ENCODE measurements at regions not wholly inside any gene's neighbourhood (a gene's known extent, or its start where the extent isn't known, plus 50 kb on each side); places are given as distances from the start of the nearest gene placed in this dataset.

- no peaks in the 10 kb centered on the region for H3K9me3 ChIP-seq (ENCODE audit: control insufficient read depth, insufficient read depth, low read length)
- H4K91ac ChIP-seq (ENCODE audit: insufficient read depth, low read depth, low read length): no peak overlapping the region
- no peak overlapping the region for H2AK9ac ChIP-seq (replicated peaks; ENCODE audit: low read depth, low read length, poor library complexity)
- no TSS peak for BruUV-seq (replicated peaks)
- no peak overlapping the region for H3K23ac ChIP-seq (ENCODE audit: low read depth, low read length)
- 0 out of 2 replicates have a peak, but pooled peaks cover 2% of the 10 kb centered on the region for H3K27me3 ChIP-seq (ENCODE audit: control insufficient read depth, insufficient read depth, low read length)
- H3K14ac ChIP-seq (replicated peaks; ENCODE audit: low read depth, low read length): no peak overlapping the region
- no peaks in the 10 kb centered on the region for H3K4me1 ChIP-seq (ENCODE audit: control insufficient read depth, insufficient read depth, low read length)
- H3K9ac ChIP-seq (ENCODE audit: low read depth, low read length): no peak overlapping the region
- no peak for DNase-seq
- H4K5ac ChIP-seq (ENCODE audit: low read depth, low read length): no peak overlapping the region
- intact Hi-C loops (cut with micrococcal nuclease): no loop called here
- H3K4me2 ChIP-seq (ENCODE audit: low read depth, low read length): no peak overlapping the region
- H2BK120ac ChIP-seq (ENCODE audit: low read depth, low read length): no peak overlapping the region
- H4K20me1 ChIP-seq (ENCODE audit: insufficient read depth, low read length): no peaks in the 10 kb centered on the region
- no peaks in the 10 kb centered on the region for H3K9me1 ChIP-seq (ENCODE audit: insufficient read depth, low read length)
- no peak overlapping the region for H2BK20ac ChIP-seq (ENCODE audit: low read depth, low read length)
- dilution Hi-C loops (cut with HindIII; ENCODE audit: low sequenced_read_pairs, unreplicated experiment): no loop called here
- no peak overlapping the region for H2AFZ ChIP-seq (replicated peaks; ENCODE audit: low read length, poor library complexity)
- H2BK5ac ChIP-seq (ENCODE audit: low read depth, low read length, poor library complexity, severe bottlenecking): no peak overlapping the region
- no peak overlapping the region for H3K18ac ChIP-seq (ENCODE audit: low read depth, low read length)
- TF ChIP-seq USF2 (IDR thresholded peaks at IDR 0.05; ENCODE audit: low read depth, low read length) (no peak), CEBPB (IDR thresholded peaks at IDR 0.05; ENCODE audit: low read depth, low read length) (no peak), RCOR1 (IDR thresholded peaks at IDR 0.05; ENCODE audit: insufficient replicate concordance, low read length) (no peak), CTCF (conservative IDR thresholded peaks at IDR 0.05; ENCODE audit: low read depth, low read length) (no peak), RAD21 (IDR thresholded peaks at IDR 0.05; ENCODE audit: low read length) (no peak), MAZ (IDR thresholded peaks at IDR 0.05; ENCODE audit: borderline replicate concordance, low read depth, low read length) (no peak), MAFK (IDR thresholded peaks at IDR 0.05; ENCODE audit: low read depth, low read length) (no peak), BHLHE40 (IDR thresholded peaks at IDR 0.05; ENCODE audit: low read depth, low read length) (no peak), CHD1 (IDR thresholded peaks at IDR 0.05; ENCODE audit: low read depth, low read length) (no peak), FOS (IDR thresholded peaks at IDR 0.05; ENCODE audit: low read depth, low read length) (no peak), SMC3 (IDR thresholded peaks at IDR 0.05; ENCODE audit: low read depth, low read length) (no peak), POLR2A (IDR thresholded peaks at IDR 0.05; ENCODE audit: low read depth, low read length) (no peak), NFE2L2 (IDR thresholded peaks at IDR 0.05; ENCODE audit: low read depth, low read length) (no peak), MXI1 (IDR thresholded peaks at IDR 0.05; ENCODE audit: borderline replicate concordance, low read depth, low read length) (no peak), RFX5 (IDR thresholded peaks at IDR 0.05; ENCODE audit: low read depth, low read length) (no peak)
- TF ChIP-seq, protein P1, sequence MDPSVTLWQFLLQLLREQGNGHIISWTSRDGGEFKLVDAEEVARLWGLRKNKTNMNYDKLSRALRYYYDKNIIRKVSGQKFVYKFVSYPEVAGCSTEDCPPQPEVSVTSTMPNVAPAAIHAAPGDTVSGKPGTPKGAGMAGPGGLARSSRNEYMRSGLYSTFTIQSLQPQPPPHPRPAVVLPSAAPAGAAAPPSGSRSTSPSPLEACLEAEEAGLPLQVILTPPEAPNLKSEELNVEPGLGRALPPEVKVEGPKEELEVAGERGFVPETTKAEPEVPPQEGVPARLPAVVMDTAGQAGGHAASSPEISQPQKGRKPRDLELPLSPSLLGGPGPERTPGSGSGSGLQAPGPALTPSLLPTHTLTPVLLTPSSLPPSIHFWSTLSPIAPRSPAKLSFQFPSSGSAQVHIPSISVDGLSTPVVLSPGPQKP (IDR thresholded peaks at IDR 0.05; ENCODE audit: borderline replicate concordance, low read depth, low read length): no peak
- H3K4ac ChIP-seq (ENCODE audit: low read depth, low read length): no peak overlapping the region
- no peak overlapping the region for H2AK5ac ChIP-seq (ENCODE audit: low read depth, low read length)
- ChIA-PET POLR2A (ENCODE audit: unreplicated experiment) (no interaction called here), CTCF (no interaction called here)
- H2BK15ac ChIP-seq (ENCODE audit: low read depth, low read length): no peak overlapping the region
- H3K4me3 ChIP-seq (ENCODE audit: insufficient read depth, low read depth, low read length): no peak overlapping the region
- H3K56ac ChIP-seq (ENCODE audit: extremely low read depth, insufficient read depth, low read length): no peak overlapping the region
- no peak overlapping the region for H4K8ac ChIP-seq (ENCODE audit: low read depth in 2 of 2, low read length in 2 of 2)
- no peaks in the 10 kb centered on the region for H3K36me3 ChIP-seq (ENCODE audit: control insufficient read depth, insufficient read depth, low read length)
- ATAC-seq (ENCODE audit: low read depth): no peak
- no peak overlapping the region for H3K27ac ChIP-seq (ENCODE audit: insufficient read depth, low read length)
- no peaks in the 10 kb centered on the region for H3K79me1 ChIP-seq (ENCODE audit: low read depth in 1 of 2, low read length in 2 of 2)
- in situ Hi-C loops (cut with MboI; ENCODE audit: low sequenced_read_pairs): no loop called here
Observed at GRCh38 chr18:56510108-56510507, 128.3 kb downstream of the TXNL1 start.

Measured in IMR-90 (cell line).